NB4 (cell line): ENCODE measurements at regions not wholly inside any gene's neighbourhood (a gene's known extent, or its start where the extent isn't known, plus 50 kb on each side); places are given as distances from the start of the nearest gene placed in this dataset.

ENCODE experiments used
- POLR2A ChIP-seq: IDR thresholded peaks from 2 replicates; pipeline ENCODE4 v1.6.1; 2011; ENCODE audit warnings: mild to moderate bottlenecking; ENCODE audit not compliant: insufficient read length; ENCODE audit errors: extremely low read depth
- TF ChIP-seq, protein P1 (sequence below): IDR thresholded peaks from one replicate; pipeline ENCODE4 v1.5.1; 2012; ENCODE audit warnings: low read depth, low read length

DNA sequence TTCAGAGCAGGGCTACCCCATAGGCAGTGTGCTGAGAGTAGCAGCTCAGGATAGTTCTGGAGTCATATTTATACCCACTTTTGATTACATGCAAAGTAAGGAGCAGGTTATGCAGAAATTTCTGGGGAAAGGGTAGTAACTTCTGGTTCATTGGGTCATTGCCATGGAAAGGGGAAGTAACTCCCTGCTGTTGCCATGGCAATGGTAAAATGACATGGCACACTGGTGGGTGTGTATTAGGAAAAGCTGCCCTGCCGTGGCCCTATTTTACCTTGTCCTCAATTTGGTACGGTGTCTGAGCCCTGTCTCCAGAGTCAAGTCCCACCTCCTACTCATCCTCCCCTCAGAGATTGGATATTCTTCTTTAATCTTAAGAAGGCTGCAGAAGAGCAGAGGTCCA, 526.7 kb upstream of the TYRP1 start:
- TF ChIP-seq, protein P1, sequence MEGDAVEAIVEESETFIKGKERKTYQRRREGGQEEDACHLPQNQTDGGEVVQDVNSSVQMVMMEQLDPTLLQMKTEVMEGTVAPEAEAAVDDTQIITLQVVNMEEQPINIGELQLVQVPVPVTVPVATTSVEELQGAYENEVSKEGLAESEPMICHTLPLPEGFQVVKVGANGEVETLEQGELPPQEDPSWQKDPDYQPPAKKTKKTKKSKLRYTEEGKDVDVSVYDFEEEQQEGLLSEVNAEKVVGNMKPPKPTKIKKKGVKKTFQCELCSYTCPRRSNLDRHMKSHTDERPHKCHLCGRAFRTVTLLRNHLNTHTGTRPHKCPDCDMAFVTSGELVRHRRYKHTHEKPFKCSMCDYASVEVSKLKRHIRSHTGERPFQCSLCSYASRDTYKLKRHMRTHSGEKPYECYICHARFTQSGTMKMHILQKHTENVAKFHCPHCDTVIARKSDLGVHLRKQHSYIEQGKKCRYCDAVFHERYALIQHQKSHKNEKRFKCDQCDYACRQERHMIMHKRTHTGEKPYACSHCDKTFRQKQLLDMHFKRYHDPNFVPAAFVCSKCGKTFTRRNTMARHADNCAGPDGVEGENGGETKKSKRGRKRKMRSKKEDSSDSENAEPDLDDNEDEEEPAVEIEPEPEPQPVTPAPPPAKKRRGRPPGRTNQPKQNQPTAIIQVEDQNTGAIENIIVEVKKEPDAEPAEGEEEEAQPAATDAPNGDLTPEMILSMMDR = no peak
- TF ChIP-seq POLR2A = no peak
